ENCODE measurements at regions not wholly inside any gene's neighbourhood (a gene's known extent, or its start where the extent isn't known, plus 50 kb on each side); places are given as distances from the start of the nearest gene placed in this dataset.

GRCh38 chr6:84975316-84975715 is 210.9 kb upstream of the TBX18 start:
- no peak for TF ChIP-seq CTCF (conservative IDR thresholded peaks at IDR 0.05)
- TF ChIP-seq ZFX (IDR thresholded peaks at IDR 0.05): no peak

Data from C4-2B (cell line).